ENCODE measurements at regions not wholly inside any gene's neighbourhood (a gene's known extent, or its start where the extent isn't known, plus 50 kb on each side); places are given as distances from the start of the nearest gene placed in this dataset.

GRCh38 chr10:105586451-105587098, 945.5 kb downstream of the SORCS3 start:
- Histone ChIP-seq H3K4me1 (ENCODE audit: control insufficient read depth in 5 of 5, insufficient read depth in 5 of 5, low read length in 5 of 5) (no peaks in the 10 kb centered on the region), H3K27me3 (ENCODE audit: control insufficient read depth in 3 of 3, insufficient read depth in 3 of 3, low read length in 2 of 3) (no peaks in the 10 kb centered on the region), H3K4me3 (no peak overlapping the region), H3K9me3 (ENCODE audit: control insufficient read depth in 4 of 4, insufficient read depth in 3 of 4, low read length in 3 of 4) (no peaks in the 10 kb centered on the region), H3K27ac (ENCODE audit: low read depth in 1 of 2, low read length in 1 of 2) (no peak overlapping the region), H3K36me3 (ENCODE audit: control insufficient read depth in 4 of 4, insufficient read depth in 4 of 4, low read length in 4 of 4) (no peaks in the 10 kb centered on the region), H3K9ac (ENCODE audit: insufficient read depth in 1 of 2, low read length in 2 of 2) (no peak overlapping the region)
- no peak for ATAC-seq (ENCODE audit: insufficient read depth, low FRiP score)
- DNase-seq, result no peak
- no peak for TF ChIP-seq CTCF (IDR thresholded peaks at IDR 0.05; ENCODE audit: control extremely low read depth, extremely low read depth)
- WGBS, 2 donors, result 80 to 84% methylated on average over 4 of the region's 4 CpGs

GRCh38 chr10:105585753-105586152, 944.7 kb downstream of the SORCS3 start:
- WGBS, 2 donors, result 35 to 69% methylated on average over 5 of the region's 5 CpGs
- Histone ChIP-seq H3K4me3 (no peak overlapping the region), H3K27ac (ENCODE audit: low read depth in 1 of 2, low read length in 1 of 2) (no peak overlapping the region), H3K9me3 (ENCODE audit: control insufficient read depth in 4 of 4, insufficient read depth in 3 of 4, low read length in 3 of 4) (no peaks in the 10 kb centered on the region), H3K4me1 (ENCODE audit: control insufficient read depth in 5 of 5, insufficient read depth in 5 of 5, low read length in 5 of 5) (no peaks in the 10 kb centered on the region), H3K36me3 (ENCODE audit: control insufficient read depth in 4 of 4, insufficient read depth in 4 of 4, low read length in 4 of 4) (no peaks in the 10 kb centered on the region), H3K27me3 (ENCODE audit: control insufficient read depth in 3 of 3, insufficient read depth in 3 of 3, low read length in 2 of 3) (no peaks in the 10 kb centered on the region), H3K9ac (ENCODE audit: insufficient read depth in 1 of 2, low read length in 2 of 2) (no peak overlapping the region)
- DNase-seq (peak in 2 of 3 donors; percentile 29 to 41), ATAC-seq (ENCODE audit: insufficient read depth, low FRiP score) (no peak)
- TF ChIP-seq CTCF (IDR thresholded peaks at IDR 0.05; ENCODE audit: control extremely low read depth, extremely low read depth), result no peak

- TF ChIP-seq CTCF (IDR thresholded peaks at IDR 0.05; ENCODE audit: control extremely low read depth, extremely low read depth), result no peak
These were observed 944.1 kb downstream of the SORCS3 start for GRCh38 chr10:105585171-105585570.

GRCh38 chr10:105579112-105579511, 938.0 kb downstream of the SORCS3 start:
- ATAC-seq (ENCODE audit: insufficient read depth, low FRiP score) (no peak), DNase-seq (no peak)
- Histone ChIP-seq H3K36me3 (ENCODE audit: control insufficient read depth in 4 of 4, insufficient read depth in 4 of 4, low read length in 4 of 4) (no peaks in the 10 kb centered on the region), H3K4me1 (ENCODE audit: control insufficient read depth in 5 of 5, insufficient read depth in 5 of 5, low read length in 5 of 5) (no peaks in the 10 kb centered on the region), H3K4me3 (no peak overlapping the region), H3K27me3 (ENCODE audit: control insufficient read depth in 3 of 3, insufficient read depth in 3 of 3, low read length in 2 of 3) (no peaks in the 10 kb centered on the region), H3K27ac (ENCODE audit: low read depth in 1 of 2, low read length in 1 of 2) (no peak overlapping the region), H3K9me3 (ENCODE audit: control insufficient read depth in 4 of 4, insufficient read depth in 3 of 4, low read length in 3 of 4) (peaks cover 0 to 3% (median 0%) of the 10 kb centered on the region in 4 donors), H3K9ac (ENCODE audit: insufficient read depth in 1 of 2, low read length in 2 of 2) (no peak overlapping the region)
- WGBS, 2 donors, result 91 to 97% methylated on average over 5 of the region's 5 CpGs
- no peak for TF ChIP-seq CTCF (IDR thresholded peaks at IDR 0.05; ENCODE audit: control extremely low read depth, extremely low read depth)

More at GRCh38 chr10:105585171-105585570, 944.1 kb downstream of the SORCS3 start:
- H3K9me3 ChIP-seq (ENCODE audit: control insufficient read depth in 4 of 4, insufficient read depth in 3 of 4, low read length in 3 of 4), result no peaks in the 10 kb centered on the region
- no peak for ATAC-seq (ENCODE audit: insufficient read depth, low FRiP score)
- no peak overlapping the region for H3K4me3 ChIP-seq
- no peaks in the 10 kb centered on the region for H3K4me1 ChIP-seq (ENCODE audit: control insufficient read depth in 5 of 5, insufficient read depth in 5 of 5, low read length in 5 of 5)
- H3K27me3 ChIP-seq (ENCODE audit: control insufficient read depth in 3 of 3, insufficient read depth in 3 of 3, low read length in 2 of 3), result no peaks in the 10 kb centered on the region
- H3K36me3 ChIP-seq (ENCODE audit: control insufficient read depth in 4 of 4, insufficient read depth in 4 of 4, low read length in 4 of 4), result no peaks in the 10 kb centered on the region
- no peak overlapping the region for H3K27ac ChIP-seq (ENCODE audit: low read depth in 1 of 2, low read length in 1 of 2)
- H3K9ac ChIP-seq (ENCODE audit: insufficient read depth in 1 of 2, low read length in 2 of 2), result no peak overlapping the region
- DNase-seq, result no peak

Measured in lung (tissue), 11 donors.